Calu3 (cell line): ENCODE measurements at regions not wholly inside any gene's neighbourhood (a gene's known extent, or its start where the extent isn't known, plus 50 kb on each side); places are given as distances from the start of the nearest gene placed in this dataset.

Experiments
- BruUV-seq: library from RNA; stranded (reverse); fragments of 400-500 nt; replicated peaks from 2 replicates; lab custom pipeline; 2021; lab: Mats Ljungman, UMichigan
- CTCF ChIA-PET: fragments of 300-600 bp; sonication (Branson Sonifier 250); formaldehyde crosslinking; loops from one replicate; lab custom pipeline; 2022; ENCODE audit warnings: antibody characterized with exemption; lab: Charles Lee
- DNase-seq: peaks from one replicate; pipeline ENCODE4 v3.0.0; 2022
- H3K27ac Mint-ChIP-seq: one replicate; pipeline ENCODE4 v1.8.0; 2022; ENCODE audit warnings: mixed read lengths; ENCODE audit not compliant: unreplicated experiment
- H3K27me3 Mint-ChIP-seq: one replicate; pipeline ENCODE4 v1.8.0; 2022; ENCODE audit warnings: mixed read lengths; ENCODE audit not compliant: unreplicated experiment
- H3K36me3 Mint-ChIP-seq: one replicate; pipeline ENCODE4 v1.8.0; 2022; ENCODE audit warnings: mild to moderate bottlenecking, moderate library complexity, mixed read lengths; ENCODE audit not compliant: insufficient read depth, unreplicated experiment
- H3K4me1 Mint-ChIP-seq: one replicate; pipeline ENCODE4 v1.8.0; 2022; ENCODE audit warnings: mild to moderate bottlenecking, low read depth, mixed read lengths; ENCODE audit not compliant: unreplicated experiment
- H3K4me3 Mint-ChIP-seq: one replicate; pipeline ENCODE4 v1.8.0; 2022; ENCODE audit warnings: mild to moderate bottlenecking, low read depth, moderate library complexity, mixed read lengths; ENCODE audit not compliant: unreplicated experiment
- H3K9me3 Mint-ChIP-seq: one replicate; pipeline ENCODE4 v1.8.0; 2022; ENCODE audit warnings: low read depth, mixed read lengths; ENCODE audit not compliant: unreplicated experiment
- intact Hi-C: fragments of 100-400 bp; cut with micrococcal nuclease; formaldehyde crosslinking; loops from one replicate; pipeline ENCODE4 v1.10.0; 2022; ENCODE audit not compliant: unreplicated experiment
- TF ChIP-seq, protein P1 (sequence below): fragments of 200-600 bp; IDR thresholded peaks from one replicate; pipeline ENCODE4 v1.8.0; 2022; ENCODE audit warnings: antibody characterized with exemption; ENCODE audit not compliant: unreplicated experiment

DNA sequence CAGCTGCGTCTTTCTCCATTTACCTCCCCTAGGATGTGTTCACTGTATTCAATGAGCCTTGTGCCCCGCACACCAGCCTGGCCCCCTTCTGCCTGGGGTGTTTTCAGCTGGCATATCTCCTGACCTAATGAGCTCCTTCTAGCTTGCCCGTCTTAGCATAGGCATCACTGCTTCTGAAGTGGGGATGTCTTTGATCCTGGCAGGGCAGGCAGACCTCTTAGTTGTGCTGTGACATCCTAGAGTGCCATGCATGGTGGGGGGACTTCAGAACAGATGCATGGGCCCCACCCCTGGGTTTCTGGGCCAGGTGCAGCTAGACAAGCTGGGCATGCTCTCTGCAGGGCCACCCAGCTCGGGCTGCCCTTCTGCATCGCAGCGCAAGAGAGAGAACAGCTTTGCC, 172.7 kb downstream of the GADD45G start:
- BruUV-seq, result no TSS peak
- no peaks in the 10 kb centered on the region for H3K9me3 Mint-ChIP-seq
- no peaks in the 10 kb centered on the region for H3K4me1 Mint-ChIP-seq
- H3K4me3 Mint-ChIP-seq, result no peak overlapping the region
- DNase-seq, result no peak
- H3K27me3 Mint-ChIP-seq, result peaks cover 89% of the 10 kb centered on the region
- TF ChIP-seq, protein P1, sequence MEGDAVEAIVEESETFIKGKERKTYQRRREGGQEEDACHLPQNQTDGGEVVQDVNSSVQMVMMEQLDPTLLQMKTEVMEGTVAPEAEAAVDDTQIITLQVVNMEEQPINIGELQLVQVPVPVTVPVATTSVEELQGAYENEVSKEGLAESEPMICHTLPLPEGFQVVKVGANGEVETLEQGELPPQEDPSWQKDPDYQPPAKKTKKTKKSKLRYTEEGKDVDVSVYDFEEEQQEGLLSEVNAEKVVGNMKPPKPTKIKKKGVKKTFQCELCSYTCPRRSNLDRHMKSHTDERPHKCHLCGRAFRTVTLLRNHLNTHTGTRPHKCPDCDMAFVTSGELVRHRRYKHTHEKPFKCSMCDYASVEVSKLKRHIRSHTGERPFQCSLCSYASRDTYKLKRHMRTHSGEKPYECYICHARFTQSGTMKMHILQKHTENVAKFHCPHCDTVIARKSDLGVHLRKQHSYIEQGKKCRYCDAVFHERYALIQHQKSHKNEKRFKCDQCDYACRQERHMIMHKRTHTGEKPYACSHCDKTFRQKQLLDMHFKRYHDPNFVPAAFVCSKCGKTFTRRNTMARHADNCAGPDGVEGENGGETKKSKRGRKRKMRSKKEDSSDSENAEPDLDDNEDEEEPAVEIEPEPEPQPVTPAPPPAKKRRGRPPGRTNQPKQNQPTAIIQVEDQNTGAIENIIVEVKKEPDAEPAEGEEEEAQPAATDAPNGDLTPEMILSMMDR, result no peak
- no peak overlapping the region for H3K27ac Mint-ChIP-seq
- H3K36me3 Mint-ChIP-seq, result no peaks in the 10 kb centered on the region
- CTCF ChIA-PET, result no interaction called here
- intact Hi-C loops, result no loop called here

DNA sequence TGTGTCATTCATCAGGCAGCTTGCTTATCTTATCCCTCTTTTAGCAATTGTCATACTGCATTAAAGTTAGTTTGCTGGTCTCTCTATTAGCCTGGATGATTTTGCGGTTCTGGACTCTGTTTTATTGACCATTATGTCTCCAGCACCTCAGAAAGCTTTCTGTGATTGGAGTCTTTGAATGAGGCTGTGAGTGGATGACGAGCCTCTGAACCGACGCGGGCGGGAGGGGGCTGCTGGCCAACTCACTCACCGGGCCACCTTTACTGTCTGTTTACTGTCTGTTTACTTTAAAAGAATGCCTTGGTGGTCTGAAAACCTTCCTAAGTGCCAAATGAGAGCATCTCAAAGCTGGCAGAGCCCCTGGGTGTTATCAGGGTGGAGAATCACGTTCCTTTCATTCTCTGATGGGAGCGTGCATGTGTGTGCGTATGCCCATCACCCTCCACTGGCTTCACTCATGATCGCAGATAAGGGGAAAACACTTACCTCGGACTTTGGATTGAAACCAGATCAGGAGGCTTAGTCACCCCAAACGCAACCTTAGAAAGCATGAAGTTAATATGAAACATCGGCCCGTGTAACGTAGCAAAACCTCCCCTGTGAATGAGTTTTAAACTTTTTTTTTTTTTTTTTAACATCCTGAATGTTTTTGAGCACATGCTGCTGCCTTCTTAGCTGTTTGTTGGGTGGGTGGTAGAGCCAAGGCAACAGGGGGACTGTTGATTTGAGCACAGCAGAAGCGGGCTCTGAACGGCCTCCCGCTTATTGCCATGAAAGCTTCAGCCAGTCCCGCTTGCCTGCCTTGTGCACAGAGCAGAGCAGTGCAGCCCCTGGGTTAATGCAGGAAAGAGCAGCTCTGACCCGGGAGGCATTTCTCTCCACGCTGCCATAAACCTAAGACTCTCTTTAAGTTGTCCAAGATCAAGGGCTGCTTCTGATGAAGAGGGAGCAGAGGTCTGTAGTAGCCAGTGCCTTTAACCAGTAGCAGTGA, 173.6 kb downstream of the GADD45G start:
- Mint-ChIP-seq H3K36me3 (no peaks in the 10 kb centered on the region), H3K27me3 (peaks cover 87% of the 10 kb centered on the region), H3K4me3 (no peak overlapping the region), H3K9me3 (no peaks in the 10 kb centered on the region), H3K27ac (no peak overlapping the region), H3K4me1 (no peaks in the 10 kb centered on the region)
- intact Hi-C loops, result no loop called here
- no TSS peak for BruUV-seq
- DNase-seq, result no peak
- CTCF ChIA-PET, result no interaction called here
- TF ChIP-seq, protein P1, result no peak

DNA sequence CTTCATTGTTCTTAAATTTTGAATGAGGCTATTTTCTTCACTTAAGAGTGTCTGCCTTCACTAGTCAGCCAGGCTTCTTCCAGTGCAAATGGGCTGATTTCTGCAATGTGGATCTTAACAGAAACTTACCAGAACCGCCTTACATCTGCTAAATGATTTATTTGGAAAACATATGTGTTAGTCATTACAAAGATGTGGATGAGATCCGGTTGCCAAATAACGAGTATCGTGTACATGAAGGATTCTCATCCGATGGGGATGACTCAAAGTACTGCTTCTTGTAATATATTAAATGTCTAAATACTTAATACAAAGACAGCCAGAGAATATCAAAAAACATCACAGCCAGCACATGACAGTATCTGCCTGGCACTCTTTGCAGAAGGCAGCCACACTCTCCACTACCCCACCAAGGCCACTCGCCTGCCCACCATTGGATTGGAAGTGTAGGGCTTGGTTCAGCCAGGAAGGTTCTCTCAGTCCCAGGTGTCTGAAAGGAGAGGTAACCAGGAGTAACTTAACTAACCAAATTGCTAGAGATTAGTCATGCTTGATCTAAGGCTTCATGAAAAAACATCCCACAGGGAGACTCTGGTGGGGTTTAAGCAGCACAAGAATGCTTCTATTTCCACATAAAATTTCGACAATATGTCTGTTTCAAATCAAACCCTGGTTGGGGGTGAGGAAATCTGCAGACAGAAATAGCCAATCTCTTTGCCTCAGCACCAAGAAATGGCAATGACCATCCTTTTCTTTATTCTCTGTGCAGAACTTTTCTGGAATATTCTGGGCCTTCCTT, 174.8 kb downstream of the GADD45G start:
- DNase-seq, result no peak
- H3K4me1 Mint-ChIP-seq, result no peaks in the 10 kb centered on the region
- BruUV-seq, result no TSS peak
- TF ChIP-seq, protein P1, result no peak
- peaks cover 89% of the 10 kb centered on the region for H3K27me3 Mint-ChIP-seq
- H3K4me3 Mint-ChIP-seq, result no peak overlapping the region
- intact Hi-C loops, result no loop called here
- no peak overlapping the region for H3K27ac Mint-ChIP-seq
- no peaks in the 10 kb centered on the region for H3K9me3 Mint-ChIP-seq
- CTCF ChIA-PET, result no interaction called here
- H3K36me3 Mint-ChIP-seq, result no peaks in the 10 kb centered on the region

GRCh38 chr9:89780959-89781358, 176.1 kb downstream of the GADD45G start:
- peaks cover 92% of the 10 kb centered on the region for H3K27me3 Mint-ChIP-seq
- BruUV-seq, result no TSS peak
- DNase-seq, result no peak
- H3K36me3 Mint-ChIP-seq, result no peaks in the 10 kb centered on the region
- H3K27ac Mint-ChIP-seq, result no peak overlapping the region
- H3K4me3 Mint-ChIP-seq, result no peak overlapping the region
- TF ChIP-seq, protein P1, result no peak
- H3K9me3 Mint-ChIP-seq, result no peaks in the 10 kb centered on the region
- CTCF ChIA-PET, result no interaction called here
- no peaks in the 10 kb centered on the region for H3K4me1 Mint-ChIP-seq
- intact Hi-C loops, result no loop called here
